NCI-H524 treated with DMSO at 0.1 percent for 48 hours (cell line): ENCODE measurements at regions not wholly inside any gene's neighbourhood (a gene's known extent, or its start where the extent isn't known, plus 50 kb on each side); places are given as distances from the start of the nearest gene placed in this dataset.
"Not testable (repeated sequence)": the region's sequence is repeated elsewhere in the genome, so short reads cannot be mapped to it uniquely, and the experiment has no call there.

Experiments
- DNase-seq: peaks from one replicate; lab custom pipeline; 2025; lab: John Stamatoyannopoulos, UW

DNA sequence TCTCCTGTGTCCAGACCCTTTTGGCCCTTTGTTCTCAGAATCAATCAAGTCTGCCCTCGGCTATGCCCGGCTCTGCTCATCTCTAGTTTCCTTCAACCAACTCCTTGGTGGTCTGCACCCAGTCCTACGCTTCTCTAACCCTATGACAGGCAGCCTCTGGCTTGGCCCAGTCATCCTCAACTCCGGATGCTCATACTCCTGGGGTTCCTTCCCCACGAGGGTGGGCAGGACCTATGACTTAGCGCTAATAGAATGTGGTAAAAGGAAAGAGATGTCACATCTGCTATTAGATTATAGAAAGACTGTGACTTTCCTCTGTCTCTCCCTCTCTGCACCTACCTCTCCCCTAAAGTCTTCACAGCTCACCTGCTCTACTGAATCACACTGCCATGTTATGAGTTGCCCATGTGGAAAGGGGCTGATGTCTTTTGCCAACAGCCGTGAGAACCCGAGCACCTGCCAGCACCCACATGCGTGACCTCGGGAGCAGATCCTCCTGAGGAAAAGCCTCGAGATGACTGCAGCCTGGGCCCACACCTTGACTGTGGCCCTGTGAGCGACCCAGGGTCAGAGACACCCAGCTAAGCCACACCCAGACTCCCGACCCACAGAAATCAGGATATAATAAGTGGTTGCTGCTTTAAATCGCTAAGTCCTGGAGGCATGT is 334.9 kb downstream of the GADD45G start:
- no peak for DNase-seq

- no peak for DNase-seq
Observed at GRCh38 chr9:89940625-89941024, 335.8 kb downstream of the GADD45G start.

- DNase-seq, result peak; percentile 54
Observed at GRCh38 chr9:89941875-89942274, 337.1 kb downstream of the GADD45G start.

DNA sequence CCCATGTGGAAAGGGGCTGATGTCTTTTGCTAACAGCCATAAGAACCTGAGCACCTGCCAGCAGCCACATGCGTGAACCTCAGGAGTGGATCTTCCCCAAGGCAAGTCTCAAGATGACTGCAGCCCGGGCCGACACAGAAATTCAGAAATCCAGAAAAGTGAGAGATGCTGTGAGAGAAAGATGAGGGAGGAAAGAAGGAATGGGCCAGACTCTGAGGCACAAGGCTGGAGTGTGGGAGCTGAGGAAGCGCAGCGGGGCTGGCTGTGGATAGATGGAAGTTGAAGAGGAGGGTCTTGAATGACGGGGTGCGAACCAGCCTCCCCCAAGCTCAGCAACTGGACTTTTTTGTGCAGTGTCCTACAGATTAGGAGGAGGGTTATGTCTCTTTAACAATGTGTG is 337.8 kb downstream of the GADD45G start:
- no peak for DNase-seq

DNA sequence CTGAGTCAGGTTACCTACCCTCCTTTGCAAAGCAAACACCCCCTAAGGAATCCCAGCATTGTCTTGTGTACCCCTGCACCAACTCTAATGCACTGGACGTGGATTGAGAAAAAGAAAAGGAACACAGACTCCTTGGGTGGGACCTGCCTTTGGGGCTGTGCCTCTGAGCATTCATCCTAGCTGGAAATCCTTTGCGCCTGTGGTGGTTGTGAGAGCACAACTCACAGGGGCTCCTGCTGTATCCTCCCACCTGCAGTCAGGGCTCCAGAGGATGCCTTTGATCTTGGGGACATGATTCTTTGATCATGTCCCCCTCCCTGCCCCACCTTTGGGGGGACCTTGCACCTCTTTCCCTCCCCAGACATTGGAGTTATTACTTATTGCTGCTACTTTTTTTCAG is 338.5 kb downstream of the GADD45G start:
- no peak for DNase-seq

GRCh38 chr9:89943728-89944127 is 338.9 kb downstream of the GADD45G start:
- DNase-seq, result no peak

- no peak for DNase-seq
Observed at GRCh38 chr9:89945133-89945532, 340.3 kb downstream of the GADD45G start.

- no peak for DNase-seq
Observed at GRCh38 chr9:89946741-89947140, 341.9 kb downstream of the GADD45G start.

DNA sequence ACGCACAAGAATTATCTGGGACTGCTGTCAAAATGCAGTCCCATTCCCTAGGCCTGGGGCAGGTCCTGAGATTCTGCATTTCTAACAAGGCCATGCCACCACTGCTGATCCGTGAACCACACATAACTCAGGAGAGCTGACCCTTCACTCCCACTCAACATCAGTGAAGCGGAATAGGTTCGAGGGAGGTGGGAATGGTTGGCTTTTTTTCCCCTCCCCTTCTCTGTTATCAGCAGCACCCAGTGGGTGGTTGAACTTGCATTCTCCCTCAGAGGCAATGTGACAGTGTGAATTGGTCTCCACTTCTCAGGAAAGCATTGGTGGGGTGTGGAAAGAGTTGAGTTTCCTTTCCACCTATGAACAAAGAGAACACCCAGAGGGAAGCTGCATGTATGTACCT is 344.3 kb downstream of the GADD45G start:
- no peak for DNase-seq

DNA sequence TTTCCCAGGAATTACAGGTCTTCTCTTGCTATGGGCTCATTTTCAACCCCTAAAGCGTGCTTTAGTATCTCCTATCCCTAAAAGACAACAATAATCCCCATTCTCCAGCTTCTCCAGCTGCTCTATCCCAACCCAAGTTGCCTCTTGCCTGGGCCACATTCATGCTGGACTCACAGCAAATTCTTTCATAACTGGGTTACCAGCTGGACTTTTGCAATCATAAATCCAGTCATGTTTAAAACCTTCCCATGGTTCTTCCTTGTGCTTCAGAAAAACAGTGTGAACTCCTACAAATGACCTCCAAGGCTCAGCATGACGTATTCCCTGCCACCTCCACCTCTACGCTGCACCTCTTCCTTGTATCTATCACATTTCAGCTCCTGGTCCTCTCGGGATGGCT is 346.9 kb downstream of the GADD45G start:
- no peak for DNase-seq

- no peak for DNase-seq
Observed at GRCh38 chr9:89952401-89952800, 347.6 kb downstream of the GADD45G start.

DNA sequence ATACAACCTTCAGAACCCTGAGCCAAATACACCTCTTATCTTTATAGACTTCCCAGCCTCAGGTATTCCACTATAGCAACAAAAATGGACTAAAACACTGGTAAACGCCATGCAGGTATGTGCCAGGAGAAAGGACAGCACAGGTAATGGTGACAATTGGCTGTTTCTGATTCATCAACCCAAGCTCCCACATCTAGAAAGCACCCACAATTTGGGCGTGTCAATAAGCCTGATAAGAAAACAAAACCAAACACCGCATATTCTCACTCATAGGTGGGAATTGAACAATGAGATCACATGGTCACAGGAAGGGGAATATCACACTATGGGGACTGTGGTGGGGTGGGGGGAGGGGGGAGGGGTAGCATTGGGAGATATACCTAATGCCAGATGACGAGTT is 348.5 kb downstream of the GADD45G start:
- DNase-seq, result not testable (repeated sequence)

DNA sequence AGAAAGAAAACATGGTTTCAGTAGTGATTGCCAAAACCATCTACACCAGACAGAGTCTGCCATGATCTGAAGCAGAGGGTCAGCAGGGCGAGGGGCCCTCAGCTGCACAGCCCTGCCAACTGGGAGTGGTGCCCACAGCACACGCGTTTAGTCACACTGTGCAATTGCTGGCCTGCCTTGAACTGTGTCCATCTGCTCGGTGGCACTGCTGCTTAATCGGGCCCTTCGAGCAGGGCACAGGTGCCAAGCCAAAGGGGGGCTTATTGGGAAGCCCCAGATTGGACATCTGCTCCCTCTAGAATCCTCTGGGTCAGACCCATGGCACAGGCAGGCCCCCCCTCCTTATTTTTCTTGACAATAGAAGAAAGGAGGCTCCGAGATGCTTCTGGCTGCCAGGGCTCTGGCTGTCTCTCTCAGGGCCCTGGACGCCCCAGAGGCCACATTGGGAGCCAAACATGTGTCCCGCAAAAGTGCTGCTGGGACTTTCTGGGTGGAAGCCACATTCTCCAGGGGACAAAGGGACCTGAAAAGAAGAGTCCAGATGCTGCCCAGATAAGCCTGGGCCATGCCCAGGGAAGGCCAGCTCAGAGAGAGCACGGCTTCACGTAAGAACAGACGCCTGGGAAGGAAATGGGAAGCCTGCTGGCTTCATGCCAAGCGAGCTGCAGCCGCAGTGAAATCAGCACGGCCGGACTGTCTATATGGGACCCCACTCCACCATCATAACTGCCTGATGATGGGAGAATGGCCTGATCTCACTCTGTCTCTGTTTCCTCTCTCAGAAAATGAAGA is 349.2 kb downstream of the GADD45G start:
- peak; percentile 33 for DNase-seq

GRCh38 chr9:89955144-89955543 is 350.3 kb downstream of the GADD45G start:
- DNase-seq, result no peak

- DNase-seq, result no peak
Observed at GRCh38 chr9:89955626-89956025, 350.8 kb downstream of the GADD45G start.

DNA sequence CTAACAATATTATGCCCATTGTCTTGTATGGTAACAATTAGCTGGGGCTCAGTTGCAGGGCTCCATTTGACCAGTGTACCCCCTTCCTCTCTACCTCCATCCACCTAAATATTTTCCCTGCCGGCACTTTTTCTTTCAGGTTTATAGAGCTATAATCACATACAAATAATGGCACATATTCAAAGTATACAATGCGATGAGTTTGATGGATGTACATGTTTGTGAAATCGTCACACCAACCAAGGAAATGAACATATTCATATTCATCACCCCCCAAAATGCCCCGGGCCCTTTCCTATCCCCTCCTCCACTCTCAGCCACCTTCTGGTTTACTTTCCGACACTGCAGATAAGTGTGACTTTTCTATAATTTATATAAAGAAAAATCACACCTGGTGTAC is 351.5 kb downstream of the GADD45G start:
- no peak for DNase-seq

- no peak for DNase-seq
Observed at GRCh38 chr9:89956907-89957306, 352.1 kb downstream of the GADD45G start.

DNA sequence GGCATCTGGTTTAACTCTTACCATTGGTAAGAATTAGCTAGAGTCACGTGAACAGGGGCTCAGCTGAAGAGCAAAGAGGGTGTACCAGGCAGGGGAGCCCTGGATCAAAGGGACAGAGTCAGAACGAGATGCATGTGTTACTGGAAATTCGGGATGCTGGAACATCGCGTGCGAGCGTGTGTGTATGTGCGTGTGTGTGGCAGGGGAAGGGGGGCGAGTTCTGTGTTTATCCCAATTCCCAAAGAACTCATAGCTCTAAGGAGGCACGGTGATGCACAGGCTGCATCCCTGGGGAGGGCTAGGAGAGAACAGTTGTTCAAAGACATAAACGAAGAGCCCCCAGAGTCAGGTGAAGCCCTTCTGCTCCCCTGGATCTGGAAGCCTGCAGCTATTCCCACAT is 353.3 kb downstream of the GADD45G start:
- no peak for DNase-seq

DNA sequence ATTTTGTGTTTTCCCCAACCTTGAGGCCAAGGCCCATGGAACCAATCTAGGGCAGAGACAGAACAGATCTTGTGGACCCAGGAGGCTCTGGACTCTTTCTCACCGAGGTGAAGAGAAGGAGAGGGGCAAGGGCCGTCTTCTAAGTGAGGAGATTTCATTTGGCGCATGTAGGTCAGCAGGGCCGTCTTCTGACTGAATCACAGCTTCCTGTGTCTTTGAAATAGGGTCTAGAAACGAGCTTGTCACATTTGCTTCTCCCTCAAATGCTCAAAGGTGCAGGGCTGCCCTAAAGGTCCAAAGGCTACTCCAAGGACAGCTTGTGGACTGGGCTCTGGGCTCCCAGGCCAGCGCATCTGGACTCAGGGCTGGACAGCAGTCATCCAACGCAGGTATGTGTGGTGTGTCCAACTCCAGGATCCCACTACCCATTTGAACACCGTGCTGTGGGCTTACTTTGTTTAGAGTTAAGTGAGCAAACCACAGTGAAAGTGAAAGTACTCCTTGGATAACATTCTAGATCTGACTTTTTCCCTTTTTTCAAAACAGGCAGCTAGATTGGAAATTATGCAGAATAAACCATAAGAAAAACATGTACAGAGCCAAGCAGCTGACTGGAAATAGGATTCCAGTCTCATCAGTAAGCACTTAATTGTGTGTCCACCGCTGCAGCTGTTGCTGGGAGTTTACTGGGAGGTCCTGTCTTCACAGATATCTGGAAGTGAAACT is 357.0 kb downstream of the GADD45G start:
- no peak for DNase-seq

DNA sequence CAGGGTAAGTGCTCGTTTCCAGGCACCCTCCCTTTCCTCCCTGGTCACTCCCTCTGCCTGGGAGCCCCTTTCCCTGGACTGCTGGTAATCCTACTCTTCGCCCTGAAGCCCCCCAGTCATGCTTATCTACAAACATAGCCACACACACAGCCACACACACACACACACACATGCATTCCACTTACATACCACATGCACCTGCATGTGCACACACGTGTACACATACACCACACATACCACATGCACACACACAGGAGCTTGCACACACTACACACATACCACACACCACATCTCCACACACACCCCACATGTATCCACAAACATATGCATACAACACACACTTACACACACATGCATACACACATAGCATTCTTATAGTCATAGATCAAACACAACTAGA is 358.5 kb downstream of the GADD45G start:
- DNase-seq, result no peak

DNA sequence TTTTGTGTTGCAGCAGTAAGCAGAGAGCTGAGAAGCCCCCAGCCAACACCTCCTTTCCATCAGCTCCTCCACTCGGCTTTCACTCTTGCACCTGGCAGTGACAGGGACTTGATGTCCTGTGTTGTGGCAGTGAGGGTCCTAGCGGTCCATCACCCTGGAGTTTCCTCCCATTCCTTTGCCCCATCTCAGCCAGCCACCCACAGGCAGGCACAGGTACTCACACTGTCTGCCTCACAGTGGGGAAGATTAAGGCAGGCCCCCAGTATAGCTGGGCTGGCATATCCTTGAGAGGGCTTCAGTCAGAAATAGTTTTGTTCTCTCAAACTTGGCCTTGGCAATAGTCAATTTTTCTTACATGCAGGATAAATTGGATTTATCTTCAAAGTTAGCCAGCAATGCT is 362.7 kb downstream of the GADD45G start:
- no peak for DNase-seq

- no peak for DNase-seq
Observed at GRCh38 chr9:89969156-89969675, 364.4 kb downstream of the GADD45G start.
